SK-N-SH (cell line): ENCODE measurements at regions not wholly inside any gene's neighbourhood (a gene's known extent, or its start where the extent isn't known, plus 50 kb on each side); places are given as distances from the start of the nearest gene placed in this dataset.

ENCODE experiments used
- EP300 ChIP-seq, 2 experiments: IDR thresholded peaks; 2 replicates each; pipeline versions ENCODE4 v1.4.0 to v1.6.1; 2012; ENCODE audit warnings: borderline replicate concordance in 1 of 2, low read depth in 1 of 2, low read length in 1 of 2
- EZH2phosphoT487 ChIP-seq: fragments of 200-600 bp; sonication (generic); IDR thresholded peaks from 2 replicates; pipeline ENCODE4 v1.6.1; 2017; ENCODE audit warnings: low read depth, mixed run types, mild to moderate bottlenecking, antibody characterized with exemption, moderate library complexity, borderline replicate concordance
- JUND ChIP-seq: IDR thresholded peaks from 2 replicates; pipeline ENCODE4 v1.4.0; 2012
- RFX5 ChIP-seq: IDR thresholded peaks from 2 replicates; pipeline ENCODE4 v1.6.1; 2012; ENCODE audit warnings: mild to moderate bottlenecking, improper control_type of control experiment, low read length
- SMC3 ChIP-seq: IDR thresholded peaks from 2 replicates; pipeline ENCODE4 v1.6.1; 2012; ENCODE audit warnings: low read depth, low read length, improper control_type of control experiment
- TAF1 ChIP-seq: IDR thresholded peaks from 2 replicates; pipeline ENCODE4 v1.6.1; 2012; ENCODE audit warnings: low read depth, mild to moderate bottlenecking, low read length, moderate library complexity, borderline replicate concordance
- TF ChIP-seq, protein P1 (sequence below): IDR thresholded peaks from 2 replicates; pipeline ENCODE4 v1.6.1; 2012; ENCODE audit warnings: mild to moderate bottlenecking, low read depth, low read length, moderate library complexity
- TF ChIP-seq, protein P2 (sequence below): fragments of 200-600 bp; sonication (generic); IDR thresholded peaks from 2 replicates; pipeline ENCODE4 v1.6.1; 2017; ENCODE audit warnings: antibody characterized with exemption, mild to moderate bottlenecking, moderate library complexity

DNA sequence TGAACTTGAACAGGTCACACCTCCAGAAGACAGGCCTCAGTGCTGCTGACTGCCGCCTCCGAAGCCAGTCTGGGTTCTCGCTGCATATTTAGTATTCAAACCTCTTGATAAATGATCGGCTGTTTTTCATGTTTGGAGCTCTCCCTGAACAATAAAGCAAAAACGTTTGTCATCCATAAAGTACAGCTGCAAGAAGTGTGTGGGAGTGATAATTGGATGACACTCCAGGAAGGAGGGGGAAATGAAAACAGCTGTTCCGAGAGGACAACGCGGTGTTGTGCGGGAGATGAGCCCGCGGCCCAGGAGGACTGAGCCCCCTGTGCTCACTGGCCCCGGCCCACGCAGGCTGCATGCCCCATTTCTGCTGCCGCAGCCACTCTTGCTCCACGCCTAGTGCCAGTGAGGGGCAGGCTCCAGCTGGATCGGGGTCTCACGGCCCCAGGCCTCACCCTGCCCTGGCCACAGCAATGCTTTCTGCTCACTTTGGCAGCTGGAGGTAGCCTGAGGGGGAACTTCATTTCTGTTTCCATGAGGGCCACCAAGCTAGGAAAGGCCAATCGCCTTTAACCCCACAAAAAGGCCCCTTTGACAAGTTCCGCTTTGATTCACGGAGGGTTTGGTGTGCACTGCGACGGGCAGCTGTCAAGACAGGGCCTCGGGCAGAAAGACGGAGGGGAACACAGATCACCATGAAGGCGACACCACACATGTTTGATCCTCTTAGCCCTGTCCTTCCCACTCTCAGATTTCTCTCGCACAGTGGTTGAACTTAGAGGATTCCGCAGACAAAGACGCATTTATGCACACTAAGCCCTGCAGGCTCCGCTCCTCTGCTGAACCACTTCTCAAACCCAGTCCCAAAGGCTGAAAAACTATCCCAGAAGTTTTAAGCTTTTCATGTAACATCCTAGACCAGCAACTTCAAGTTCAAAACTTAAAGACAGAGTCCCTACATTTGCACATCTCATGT lies 537.6 kb downstream of the EFNB2 start:
- TF ChIP-seq, protein P1, sequence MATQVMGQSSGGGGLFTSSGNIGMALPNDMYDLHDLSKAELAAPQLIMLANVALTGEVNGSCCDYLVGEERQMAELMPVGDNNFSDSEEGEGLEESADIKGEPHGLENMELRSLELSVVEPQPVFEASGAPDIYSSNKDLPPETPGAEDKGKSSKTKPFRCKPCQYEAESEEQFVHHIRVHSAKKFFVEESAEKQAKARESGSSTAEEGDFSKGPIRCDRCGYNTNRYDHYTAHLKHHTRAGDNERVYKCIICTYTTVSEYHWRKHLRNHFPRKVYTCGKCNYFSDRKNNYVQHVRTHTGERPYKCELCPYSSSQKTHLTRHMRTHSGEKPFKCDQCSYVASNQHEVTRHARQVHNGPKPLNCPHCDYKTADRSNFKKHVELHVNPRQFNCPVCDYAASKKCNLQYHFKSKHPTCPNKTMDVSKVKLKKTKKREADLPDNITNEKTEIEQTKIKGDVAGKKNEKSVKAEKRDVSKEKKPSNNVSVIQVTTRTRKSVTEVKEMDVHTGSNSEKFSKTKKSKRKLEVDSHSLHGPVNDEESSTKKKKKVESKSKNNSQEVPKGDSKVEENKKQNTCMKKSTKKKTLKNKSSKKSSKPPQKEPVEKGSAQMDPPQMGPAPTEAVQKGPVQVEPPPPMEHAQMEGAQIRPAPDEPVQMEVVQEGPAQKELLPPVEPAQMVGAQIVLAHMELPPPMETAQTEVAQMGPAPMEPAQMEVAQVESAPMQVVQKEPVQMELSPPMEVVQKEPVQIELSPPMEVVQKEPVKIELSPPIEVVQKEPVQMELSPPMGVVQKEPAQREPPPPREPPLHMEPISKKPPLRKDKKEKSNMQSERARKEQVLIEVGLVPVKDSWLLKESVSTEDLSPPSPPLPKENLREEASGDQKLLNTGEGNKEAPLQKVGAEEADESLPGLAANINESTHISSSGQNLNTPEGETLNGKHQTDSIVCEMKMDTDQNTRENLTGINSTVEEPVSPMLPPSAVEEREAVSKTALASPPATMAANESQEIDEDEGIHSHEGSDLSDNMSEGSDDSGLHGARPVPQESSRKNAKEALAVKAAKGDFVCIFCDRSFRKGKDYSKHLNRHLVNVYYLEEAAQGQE: no peak
- TF ChIP-seq, protein P2, sequence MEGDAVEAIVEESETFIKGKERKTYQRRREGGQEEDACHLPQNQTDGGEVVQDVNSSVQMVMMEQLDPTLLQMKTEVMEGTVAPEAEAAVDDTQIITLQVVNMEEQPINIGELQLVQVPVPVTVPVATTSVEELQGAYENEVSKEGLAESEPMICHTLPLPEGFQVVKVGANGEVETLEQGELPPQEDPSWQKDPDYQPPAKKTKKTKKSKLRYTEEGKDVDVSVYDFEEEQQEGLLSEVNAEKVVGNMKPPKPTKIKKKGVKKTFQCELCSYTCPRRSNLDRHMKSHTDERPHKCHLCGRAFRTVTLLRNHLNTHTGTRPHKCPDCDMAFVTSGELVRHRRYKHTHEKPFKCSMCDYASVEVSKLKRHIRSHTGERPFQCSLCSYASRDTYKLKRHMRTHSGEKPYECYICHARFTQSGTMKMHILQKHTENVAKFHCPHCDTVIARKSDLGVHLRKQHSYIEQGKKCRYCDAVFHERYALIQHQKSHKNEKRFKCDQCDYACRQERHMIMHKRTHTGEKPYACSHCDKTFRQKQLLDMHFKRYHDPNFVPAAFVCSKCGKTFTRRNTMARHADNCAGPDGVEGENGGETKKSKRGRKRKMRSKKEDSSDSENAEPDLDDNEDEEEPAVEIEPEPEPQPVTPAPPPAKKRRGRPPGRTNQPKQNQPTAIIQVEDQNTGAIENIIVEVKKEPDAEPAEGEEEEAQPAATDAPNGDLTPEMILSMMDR: no peak
- TF ChIP-seq RFX5: no peak
- TF ChIP-seq JUND: no peak
- TF ChIP-seq EZH2phosphoT487: no peak
- TF ChIP-seq TAF1: no peak
- TF ChIP-seq EP300 (IDR thresholded peaks at IDR 0.05; ENCODE audit: borderline replicate concordance in 1 of 2, low read depth in 1 of 2, low read length in 1 of 2): no peak
- TF ChIP-seq SMC3: no peak
